Liver (tissue), 8 donors: ENCODE measurements at regions not wholly inside any gene's neighbourhood (a gene's known extent, or its start where the extent isn't known, plus 50 kb on each side); places are given as distances from the start of the nearest gene placed in this dataset.

ENCODE experiments used
- DNase-seq: peaks from one replicate; pipeline ENCODE4 v3.0.0-alpha.2; 2017; ENCODE audit warnings: low spot score
- H3K27ac ChIP-seq, 2 donors: one replicate each; pipeline ENCODE4 v1.7.0; 2013; ENCODE audit warnings: inconsistent platforms in 2 of 2, low read length in 2 of 2, control low read depth in 1 of 2, low read depth in 1 of 2, mild to moderate bottlenecking in 1 of 2
- H3K27me3 ChIP-seq, 4 donors: one replicate each; pipeline versions ENCODE4 v1.6.1 to v1.7.0; 2013; ENCODE audit warnings: low read length in 3 of 4, inconsistent platforms in 1 of 4, mild to moderate bottlenecking in 1 of 4, moderate library complexity in 1 of 4; ENCODE audit not compliant: control insufficient read depth in 4 of 4, insufficient read depth in 4 of 4
- H3K36me3 ChIP-seq, 4 donors: one replicate each; pipeline versions ENCODE4 v1.6.1 to v1.7.0; 2013; ENCODE audit warnings: low read length in 3 of 4, mild to moderate bottlenecking in 3 of 4, low read depth in 1 of 4, moderate library complexity in 1 of 4; ENCODE audit not compliant: control insufficient read depth in 4 of 4, insufficient read depth in 3 of 4
- H3K4me1 ChIP-seq, 4 donors: one replicate each; pipeline versions ENCODE4 v1.6.1 to v1.7.0; 2013; ENCODE audit warnings: low read length in 3 of 4, mild to moderate bottlenecking in 3 of 4, moderate library complexity in 1 of 4; ENCODE audit not compliant: control insufficient read depth in 4 of 4, insufficient read depth in 4 of 4
- H3K4me3 ChIP-seq, 3 donors: one replicate each; pipeline versions ENCODE4 v1.6.1 to v1.7.0; 2013; ENCODE audit warnings: low read length in 3 of 3, control low read depth in 1 of 3, low read depth in 1 of 3, mild to moderate bottlenecking in 1 of 3
- H3K9ac ChIP-seq, 2 donors: one replicate each; pipeline ENCODE4 v1.7.0; 2013; ENCODE audit warnings: low read length in 2 of 2, mild to moderate bottlenecking in 2 of 2, moderate library complexity in 2 of 2, control low read depth in 1 of 2, low read depth in 1 of 2
- H3K9me3 ChIP-seq, 4 donors: one replicate each; pipeline versions ENCODE4 v1.6.1 to v1.7.0; 2013; ENCODE audit warnings: low read length in 3 of 4; ENCODE audit not compliant: control insufficient read depth in 4 of 4
- CTCF ChIP-seq: fragments of 150-350 bp; IDR thresholded peaks from 2 replicates; pipeline ENCODE4 v1.5.1; 2017; ENCODE audit warnings: improper control_type of control experiment, low read depth, low read length; ENCODE audit not compliant: missing input control
- EGR1 ChIP-seq, 2 donors: IDR thresholded peaks; 2 replicates each; pipeline ENCODE4 v1.6.1; 2016 to 2018; ENCODE audit warnings: antibody characterized with exemption in 2 of 2, low read depth in 2 of 2
- FOXA1 ChIP-seq: IDR thresholded peaks from 2 replicates; pipeline ENCODE4 v1.6.1; 2016; ENCODE audit warnings: antibody characterized with exemption
- FOXA2 ChIP-seq: IDR thresholded peaks from 2 replicates; pipeline ENCODE4 v1.6.1; 2016; ENCODE audit warnings: antibody characterized with exemption
- GABPA ChIP-seq, 2 donors: IDR thresholded peaks in 1 of 2; conservative IDR thresholded peaks in 1 of 2; 2 replicates each; pipeline ENCODE4 v1.6.1; 2016; ENCODE audit warnings: antibody characterized with exemption in 2 of 2, mild to moderate bottlenecking in 1 of 2, moderate library complexity in 1 of 2
- HNF4A ChIP-seq, 2 donors: conservative IDR thresholded peaks; 2 replicates each; pipeline ENCODE4 v1.6.1; 2016; ENCODE audit warnings: antibody characterized with exemption in 2 of 2, mild to moderate bottlenecking in 2 of 2
- HNF4G ChIP-seq: IDR thresholded peaks from 2 replicates; pipeline ENCODE4 v1.6.1; 2016; ENCODE audit warnings: antibody characterized with exemption
- JUND ChIP-seq, 2 donors: IDR thresholded peaks; 2 replicates each; pipeline ENCODE4 v1.6.1; 2016; ENCODE audit warnings: antibody characterized with exemption in 2 of 2
- MAX ChIP-seq: IDR thresholded peaks from 2 replicates; pipeline ENCODE4 v1.6.1; 2016; ENCODE audit warnings: antibody characterized with exemption
- NR2F2 ChIP-seq: IDR thresholded peaks from 2 replicates; pipeline ENCODE4 v1.6.1; 2016; ENCODE audit warnings: antibody characterized with exemption
- RAD21 ChIP-seq, 2 donors: IDR thresholded peaks; 2 replicates each; pipeline ENCODE4 v1.6.1; 2016; ENCODE audit warnings: antibody characterized with exemption in 2 of 2, mild to moderate bottlenecking in 2 of 2
- RXRA ChIP-seq, 2 donors: IDR thresholded peaks; 2 replicates each; pipeline ENCODE4 v1.6.1; 2017 to 2018; ENCODE audit warnings: antibody characterized with exemption in 2 of 2, mild to moderate bottlenecking in 1 of 2
- SP1 ChIP-seq: IDR thresholded peaks from 2 replicates; pipeline ENCODE4 v1.6.1; 2018; ENCODE audit warnings: antibody characterized with exemption, mild to moderate bottlenecking
- TAF1 ChIP-seq: conservative IDR thresholded peaks from 2 replicates; pipeline ENCODE4 v1.6.1; 2016; ENCODE audit warnings: antibody characterized with exemption, mild to moderate bottlenecking
- YY1 ChIP-seq: IDR thresholded peaks from 2 replicates; pipeline ENCODE4 v1.6.1; 2016; ENCODE audit warnings: antibody characterized with exemption, mild to moderate bottlenecking
- WGBS: extraction: QIAGEN DNeasy Blood & Tissue Kit; methylation state at CpG from one replicate; pipeline ENCODE4 v1.1.7; 2013; 5-methylcytosine and 5-hydroxymethylcytosine counted together
- TF ChIP-seq, protein P1 (sequence below): IDR thresholded peaks from 2 replicates; pipeline ENCODE4 v1.6.1; 2016; ENCODE audit warnings: antibody characterized with exemption
- TF ChIP-seq, protein P2 (sequence below): IDR thresholded peaks from 2 replicates; pipeline ENCODE4 v1.6.1; 2016; ENCODE audit warnings: antibody characterized with exemption
- TF ChIP-seq, protein P3 (sequence below): IDR thresholded peaks from 2 replicates; pipeline ENCODE4 v1.6.1; 2016; ENCODE audit warnings: antibody characterized with exemption, mild to moderate bottlenecking
- donor health status: healthy.
- donor health status: healthy.
- donor health status: healthy.
- donor health status: healthy.
- donor health status: healthy.

DNA sequence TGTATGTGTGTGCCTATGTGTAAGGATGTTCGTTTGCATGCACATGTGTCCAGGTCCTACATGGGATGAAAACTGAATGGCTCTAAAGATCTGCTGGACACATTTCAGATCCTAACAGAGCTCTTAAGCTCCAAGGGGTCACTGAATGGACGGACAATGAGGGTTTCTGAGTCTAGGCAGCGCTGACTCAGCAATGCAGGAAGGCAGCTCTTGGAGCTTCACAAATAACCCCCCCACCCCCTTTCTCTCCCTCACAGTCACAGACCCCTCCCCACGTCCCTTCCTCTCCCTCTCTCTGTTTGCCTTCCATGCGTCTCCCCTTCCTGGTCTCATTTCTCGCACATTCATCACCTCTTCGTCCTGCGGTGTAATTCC, 369.8 kb downstream of the PREX1 start:
- Histone ChIP-seq H3K4me1 (no peaks in the 10 kb centered on the region), H3K9me3 (peaks cover 0 to 2% (median 0%) of the 10 kb centered on the region in 4 donors), H3K4me3 (no peak overlapping the region), H3K27me3 (no peaks in the 10 kb centered on the region), H3K36me3 (no peaks in the 10 kb centered on the region), H3K27ac (no peak overlapping the region), H3K9ac (no peak overlapping the region)
- TF ChIP-seq EGR1 (IDR thresholded peaks at IDR 0.05; ENCODE audit: low read depth in 2 of 2), result no peak
- no peak for TF ChIP-seq RXRA (IDR thresholded peaks at IDR 0.05)
- TF ChIP-seq, protein P1, sequence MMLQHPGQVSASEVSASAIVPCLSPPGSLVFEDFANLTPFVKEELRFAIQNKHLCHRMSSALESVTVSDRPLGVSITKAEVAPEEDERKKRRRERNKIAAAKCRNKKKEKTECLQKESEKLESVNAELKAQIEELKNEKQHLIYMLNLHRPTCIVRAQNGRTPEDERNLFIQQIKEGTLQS, result no peak
- TF ChIP-seq, protein P2, sequence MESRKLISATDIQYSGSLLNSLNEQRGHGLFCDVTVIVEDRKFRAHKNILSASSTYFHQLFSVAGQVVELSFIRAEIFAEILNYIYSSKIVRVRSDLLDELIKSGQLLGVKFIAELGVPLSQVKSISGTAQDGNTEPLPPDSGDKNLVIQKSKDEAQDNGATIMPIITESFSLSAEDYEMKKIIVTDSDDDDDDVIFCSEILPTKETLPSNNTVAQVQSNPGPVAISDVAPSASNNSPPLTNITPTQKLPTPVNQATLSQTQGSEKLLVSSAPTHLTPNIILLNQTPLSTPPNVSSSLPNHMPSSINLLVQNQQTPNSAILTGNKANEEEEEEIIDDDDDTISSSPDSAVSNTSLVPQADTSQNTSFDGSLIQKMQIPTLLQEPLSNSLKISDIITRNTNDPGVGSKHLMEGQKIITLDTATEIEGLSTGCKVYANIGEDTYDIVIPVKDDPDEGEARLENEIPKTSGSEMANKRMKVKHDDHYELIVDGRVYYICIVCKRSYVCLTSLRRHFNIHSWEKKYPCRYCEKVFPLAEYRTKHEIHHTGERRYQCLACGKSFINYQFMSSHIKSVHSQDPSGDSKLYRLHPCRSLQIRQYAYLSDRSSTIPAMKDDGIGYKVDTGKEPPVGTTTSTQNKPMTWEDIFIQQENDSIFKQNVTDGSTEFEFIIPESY, result no peak
- no peak for TF ChIP-seq SP1
- TF ChIP-seq HNF4A (conservative IDR thresholded peaks at IDR 0.05), result no peak
- TF ChIP-seq FOXA1, result no peak
- TF ChIP-seq RAD21 (IDR thresholded peaks at IDR 0.05), result no peak
- TF ChIP-seq GABPA (IDR thresholded peaks at IDR 0.05 in 1 of 2, conservative IDR thresholded peaks at IDR 0.05 in 1 of 2), result no peak
- TF ChIP-seq FOXA2, result no peak
- TF ChIP-seq MAX, result no peak
- TF ChIP-seq JUND (IDR thresholded peaks at IDR 0.05), result no peak
- TF ChIP-seq TAF1, result no peak
- 84% methylated on average over 8 of the region's 8 CpGs for WGBS
- DNase-seq, result no peak

GRCh38 chr20:48457193-48458002, 370.4 kb downstream of the PREX1 start:
- no peaks in the 10 kb centered on the region for H3K36me3 ChIP-seq
- peaks cover 0 to 2% (median 0%) of the 10 kb centered on the region in 4 donors for H3K9me3 ChIP-seq
- 82% methylated on average over 10 of the region's 10 CpGs for WGBS
- H3K4me1 ChIP-seq, result no peaks in the 10 kb centered on the region
- TF ChIP-seq FOXA2, result no peak
- TF ChIP-seq, protein P2, result no peak
- no peak for TF ChIP-seq CTCF
- no peak for TF ChIP-seq EGR1 (IDR thresholded peaks at IDR 0.05; ENCODE audit: low read depth in 2 of 2)
- TF ChIP-seq HNF4G, result no peak
- no peak for TF ChIP-seq NR2F2
- no peak for TF ChIP-seq YY1
- TF ChIP-seq MAX, result no peak
- TF ChIP-seq JUND (IDR thresholded peaks at IDR 0.05), result no peak
- TF ChIP-seq, protein P3, sequence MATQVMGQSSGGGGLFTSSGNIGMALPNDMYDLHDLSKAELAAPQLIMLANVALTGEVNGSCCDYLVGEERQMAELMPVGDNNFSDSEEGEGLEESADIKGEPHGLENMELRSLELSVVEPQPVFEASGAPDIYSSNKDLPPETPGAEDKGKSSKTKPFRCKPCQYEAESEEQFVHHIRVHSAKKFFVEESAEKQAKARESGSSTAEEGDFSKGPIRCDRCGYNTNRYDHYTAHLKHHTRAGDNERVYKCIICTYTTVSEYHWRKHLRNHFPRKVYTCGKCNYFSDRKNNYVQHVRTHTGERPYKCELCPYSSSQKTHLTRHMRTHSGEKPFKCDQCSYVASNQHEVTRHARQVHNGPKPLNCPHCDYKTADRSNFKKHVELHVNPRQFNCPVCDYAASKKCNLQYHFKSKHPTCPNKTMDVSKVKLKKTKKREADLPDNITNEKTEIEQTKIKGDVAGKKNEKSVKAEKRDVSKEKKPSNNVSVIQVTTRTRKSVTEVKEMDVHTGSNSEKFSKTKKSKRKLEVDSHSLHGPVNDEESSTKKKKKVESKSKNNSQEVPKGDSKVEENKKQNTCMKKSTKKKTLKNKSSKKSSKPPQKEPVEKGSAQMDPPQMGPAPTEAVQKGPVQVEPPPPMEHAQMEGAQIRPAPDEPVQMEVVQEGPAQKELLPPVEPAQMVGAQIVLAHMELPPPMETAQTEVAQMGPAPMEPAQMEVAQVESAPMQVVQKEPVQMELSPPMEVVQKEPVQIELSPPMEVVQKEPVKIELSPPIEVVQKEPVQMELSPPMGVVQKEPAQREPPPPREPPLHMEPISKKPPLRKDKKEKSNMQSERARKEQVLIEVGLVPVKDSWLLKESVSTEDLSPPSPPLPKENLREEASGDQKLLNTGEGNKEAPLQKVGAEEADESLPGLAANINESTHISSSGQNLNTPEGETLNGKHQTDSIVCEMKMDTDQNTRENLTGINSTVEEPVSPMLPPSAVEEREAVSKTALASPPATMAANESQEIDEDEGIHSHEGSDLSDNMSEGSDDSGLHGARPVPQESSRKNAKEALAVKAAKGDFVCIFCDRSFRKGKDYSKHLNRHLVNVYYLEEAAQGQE, result no peak
- TF ChIP-seq FOXA1, result no peak
- TF ChIP-seq, protein P1, result no peak
- no peak for TF ChIP-seq GABPA (IDR thresholded peaks at IDR 0.05 in 1 of 2, conservative IDR thresholded peaks at IDR 0.05 in 1 of 2)
- no peak for TF ChIP-seq TAF1
- no peak for TF ChIP-seq SP1
- TF ChIP-seq HNF4A (conservative IDR thresholded peaks at IDR 0.05), result no peak
- no peak for TF ChIP-seq RAD21 (IDR thresholded peaks at IDR 0.05)
- TF ChIP-seq RXRA (IDR thresholded peaks at IDR 0.05), result no peak
- H3K4me3 ChIP-seq, result no peak overlapping the region
- H3K9ac ChIP-seq, result no peak overlapping the region
- no peak overlapping the region for H3K27ac ChIP-seq
- no peak for DNase-seq
- no peaks in the 10 kb centered on the region for H3K27me3 ChIP-seq
